GM19397 (cell line): ENCODE measurements at regions not wholly inside any gene's neighbourhood (a gene's known extent, or its start where the extent isn't known, plus 50 kb on each side); places are given as distances from the start of the nearest gene placed in this dataset.
"Not testable (repeated sequence)": the region's sequence is repeated elsewhere in the genome, so short reads cannot be mapped to it uniquely, and the experiment has no call there.

Source experiments
- ATAC-seq: cut with Tn5 transposase; IDR thresholded peaks from one replicate; pipeline ENCODE4 v1.9.1; 2021; ENCODE audit warnings: mild to moderate bottlenecking, moderate library complexity; ENCODE audit not compliant: unreplicated experiment

DNA sequence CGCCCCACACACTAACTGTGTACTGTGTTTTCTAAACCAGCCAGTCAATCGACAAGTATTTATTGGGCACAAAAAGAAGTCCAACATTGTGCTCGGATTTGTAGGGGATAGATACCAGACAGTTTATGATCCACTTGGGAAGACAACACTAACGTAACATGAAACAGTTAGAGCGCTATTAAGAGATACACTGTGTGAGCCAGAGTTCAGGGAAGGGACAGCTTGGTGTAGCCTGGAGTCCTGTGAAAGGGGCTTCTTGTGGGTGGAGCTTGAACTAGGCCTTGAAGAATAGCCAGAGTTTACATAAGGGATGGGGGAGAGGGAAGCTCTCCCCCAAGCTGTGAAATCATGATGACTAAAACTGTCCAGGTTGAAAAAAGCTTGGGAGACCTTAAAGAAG, 176.4 kb upstream of the TCF4 start:
- no peak for ATAC-seq

DNA sequence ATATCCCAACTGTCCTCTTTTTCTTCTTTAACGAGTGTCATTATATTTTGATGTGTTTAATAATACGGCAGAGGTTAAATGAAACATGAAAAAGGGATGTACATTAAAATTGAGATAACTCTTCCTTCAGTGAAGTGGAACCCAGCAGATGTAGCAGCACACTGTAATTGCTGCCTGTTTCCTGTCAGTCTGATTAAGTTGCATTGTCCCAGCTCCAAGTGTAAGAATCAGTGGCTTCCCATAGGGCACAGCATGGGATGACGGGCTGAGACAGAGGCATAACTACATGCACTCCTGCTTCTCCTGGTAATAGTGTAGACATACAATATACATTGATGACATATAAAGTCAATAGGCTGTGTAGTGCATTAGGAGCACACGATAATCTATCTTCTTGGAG, 175.8 kb upstream of the TCF4 start:
- ATAC-seq, result no peak

DNA sequence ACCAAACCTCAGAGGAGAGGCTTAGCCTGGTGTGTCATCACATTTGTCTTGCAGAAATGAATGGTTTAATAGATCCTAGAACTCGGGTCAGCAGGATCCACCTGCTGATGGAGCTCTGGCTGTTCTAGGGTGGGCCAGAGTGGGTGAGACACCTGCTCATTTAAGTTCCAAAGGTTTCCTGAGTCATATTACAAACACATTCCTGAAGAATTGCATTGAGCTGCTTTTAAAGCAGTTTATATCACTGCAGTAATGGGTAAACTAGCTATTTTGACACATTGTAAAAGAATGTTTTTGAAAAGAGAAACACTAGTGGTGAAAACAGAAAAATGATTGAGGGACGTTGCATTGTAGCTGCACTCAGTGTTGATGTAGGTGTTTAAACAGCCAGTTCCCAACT, 175.3 kb upstream of the TCF4 start:
- ATAC-seq, result no peak

DNA sequence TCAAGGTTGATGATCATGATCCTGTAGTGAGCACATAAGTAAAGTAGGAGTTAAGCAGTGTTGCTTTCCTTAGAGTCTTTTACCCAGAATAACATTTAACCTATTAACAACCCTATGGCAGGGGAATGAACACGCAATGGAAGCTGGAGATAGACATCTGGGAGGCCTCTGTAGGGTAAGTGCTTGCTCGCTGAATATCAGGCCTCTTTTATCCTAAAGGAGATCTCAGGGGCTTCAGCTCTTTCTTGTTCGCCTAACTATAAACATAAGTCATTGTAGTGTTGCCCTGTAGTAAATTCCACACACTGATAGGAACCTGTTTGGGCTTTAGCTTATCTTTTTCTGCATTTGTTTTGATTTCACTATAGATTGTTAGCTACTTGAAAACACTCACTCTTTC, 174.4 kb upstream of the TCF4 start:
- no peak for ATAC-seq

DNA sequence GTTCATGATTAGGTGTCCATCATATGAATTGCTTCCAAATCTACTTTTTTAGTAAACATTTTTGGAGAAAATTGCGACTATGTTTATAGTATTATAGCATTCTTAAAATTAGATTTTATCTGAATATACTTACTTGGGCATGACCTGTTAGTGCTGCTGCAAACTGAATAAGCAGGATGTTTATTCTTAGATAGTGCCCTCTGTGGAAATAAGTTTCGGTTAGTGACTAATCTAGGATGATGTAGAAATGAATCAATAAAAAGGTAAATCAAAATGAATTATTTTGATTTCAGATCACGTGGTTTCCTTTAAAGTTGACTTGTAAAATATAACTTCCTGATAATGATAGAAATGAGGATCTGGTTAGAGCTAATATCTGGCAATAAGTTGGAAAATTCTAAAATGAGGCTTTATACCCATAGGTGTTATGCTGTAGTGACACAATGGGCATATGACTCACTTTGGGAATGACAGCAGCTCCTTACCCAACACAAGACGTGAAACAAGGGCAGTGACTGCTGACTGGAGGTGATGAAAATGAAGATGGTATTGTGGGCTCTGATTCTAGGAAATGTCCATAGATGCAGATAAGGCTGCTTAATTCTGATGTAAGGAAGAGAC, 165.8 kb upstream of the TCF4 start:
- ATAC-seq, result no peak

DNA sequence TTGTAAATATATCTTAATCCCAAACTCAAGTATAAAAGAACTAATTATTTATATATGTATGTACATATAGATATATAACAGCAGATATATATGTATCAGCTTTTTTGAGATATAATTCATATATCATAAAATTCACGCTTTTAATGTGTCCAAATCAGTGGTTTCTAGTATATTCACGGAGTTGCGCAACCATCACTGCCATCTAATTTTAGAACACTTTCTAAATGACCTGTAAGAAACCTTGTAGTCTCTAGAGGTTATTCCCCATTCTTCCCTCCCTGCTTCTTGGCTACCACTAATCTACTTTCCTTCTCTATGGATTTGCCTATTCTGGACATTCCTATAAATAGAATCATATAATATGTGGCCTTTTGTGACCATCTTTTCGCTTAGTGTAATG, 163.5 kb upstream of the TCF4 start:
- ATAC-seq, result no peak

DNA sequence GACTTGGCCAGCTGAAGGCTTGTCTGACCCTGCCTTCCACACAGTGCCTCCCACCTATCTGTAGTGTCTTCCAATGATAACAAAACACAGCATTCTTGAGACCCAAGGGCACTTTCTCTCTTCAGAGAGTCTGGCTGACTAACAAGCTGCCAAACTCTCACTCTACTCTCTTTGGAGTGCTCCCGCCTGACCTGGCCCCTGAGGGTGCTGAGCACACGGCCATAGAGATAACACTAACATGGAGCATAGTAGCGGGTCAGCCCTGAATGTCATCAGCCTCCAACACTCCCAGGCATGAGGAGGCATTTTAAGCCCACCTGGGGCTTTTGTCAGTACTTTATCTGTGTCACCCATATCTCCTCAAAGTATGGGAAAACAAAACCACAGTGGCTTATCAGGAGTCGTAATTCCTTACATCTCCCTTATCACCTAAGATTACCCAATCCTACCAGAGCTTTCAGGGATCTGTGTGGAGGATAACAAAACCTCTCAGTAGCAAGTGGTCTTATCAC, 160.3 kb upstream of the TCF4 start:
- no peak for ATAC-seq

DNA sequence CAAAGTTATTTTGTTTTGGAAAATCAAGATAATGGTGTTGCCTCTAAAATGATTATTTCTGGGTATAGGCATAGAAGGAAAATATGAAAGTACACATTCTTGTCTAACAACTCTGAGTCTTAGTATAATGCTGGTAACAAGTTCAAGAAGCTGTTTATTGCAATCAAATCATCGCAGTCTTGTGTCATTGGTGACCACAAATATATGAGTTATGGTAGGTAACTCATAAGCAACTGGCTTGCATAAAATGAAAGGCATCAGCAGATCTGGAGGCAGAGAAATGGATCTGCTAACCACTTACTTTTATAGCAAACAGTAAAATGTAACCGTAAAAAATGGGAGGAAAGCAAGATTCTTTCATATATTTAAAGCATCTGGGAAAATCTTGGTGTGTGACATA, 156.2 kb upstream of the TCF4 start:
- ATAC-seq, result no peak

DNA sequence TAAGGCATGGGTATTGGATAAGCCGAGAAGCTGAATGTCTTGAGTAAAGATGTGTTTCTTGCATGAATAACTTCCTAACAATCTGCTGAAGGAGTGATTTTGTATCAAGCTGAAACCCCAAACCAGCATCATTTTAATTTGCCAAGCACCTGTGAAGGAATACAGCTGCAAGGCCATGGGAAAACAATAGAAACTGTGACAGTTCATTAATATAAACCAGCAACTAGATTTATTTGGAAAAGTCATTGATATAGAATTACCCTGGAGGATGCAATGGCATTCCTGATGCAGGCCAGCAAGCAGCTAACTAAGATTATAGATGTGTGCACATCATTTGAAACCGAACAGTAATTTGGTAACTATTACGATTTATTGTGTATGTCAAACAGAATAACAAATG, 155.7 kb upstream of the TCF4 start:
- no peak for ATAC-seq

DNA sequence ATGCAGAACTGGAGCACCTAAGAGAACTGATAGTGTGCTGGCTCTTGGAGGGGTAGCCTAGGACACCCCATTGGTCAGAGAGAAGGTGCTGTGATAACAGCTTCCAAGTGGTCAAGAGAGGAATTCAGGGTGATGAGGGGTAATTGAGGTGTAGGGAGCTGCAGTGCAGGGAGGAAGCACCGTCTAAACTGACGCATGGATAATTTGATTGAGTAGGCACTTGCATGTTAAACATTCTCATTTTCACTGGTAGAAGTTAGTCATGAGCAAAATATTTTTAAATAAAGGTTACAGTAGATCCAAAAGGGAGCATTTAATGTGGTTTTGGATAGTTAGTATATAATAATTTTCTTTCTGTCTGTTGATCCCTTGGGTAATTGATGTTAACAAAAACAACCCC, 155.1 kb upstream of the TCF4 start:
- no peak for ATAC-seq

DNA sequence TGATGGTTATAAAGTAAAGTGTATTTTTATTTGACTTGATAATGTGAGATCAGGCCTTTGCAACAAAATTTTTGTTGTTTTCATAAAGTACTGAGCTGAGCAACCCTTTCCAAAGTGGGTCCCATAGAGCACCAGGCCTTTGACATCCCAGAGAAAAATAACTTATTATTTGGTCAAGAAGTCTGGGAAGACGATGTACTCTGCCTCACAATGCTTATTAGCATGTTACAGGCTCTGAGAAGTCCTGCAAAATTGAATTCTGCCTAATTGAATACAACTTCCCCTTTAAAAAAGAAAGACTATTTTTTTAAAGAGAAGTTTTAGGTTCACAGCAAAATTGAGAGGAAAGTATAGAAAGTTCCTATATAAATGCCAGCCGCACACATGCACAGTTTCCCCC, 151.5 kb upstream of the TCF4 start:
- ATAC-seq, result no peak

DNA sequence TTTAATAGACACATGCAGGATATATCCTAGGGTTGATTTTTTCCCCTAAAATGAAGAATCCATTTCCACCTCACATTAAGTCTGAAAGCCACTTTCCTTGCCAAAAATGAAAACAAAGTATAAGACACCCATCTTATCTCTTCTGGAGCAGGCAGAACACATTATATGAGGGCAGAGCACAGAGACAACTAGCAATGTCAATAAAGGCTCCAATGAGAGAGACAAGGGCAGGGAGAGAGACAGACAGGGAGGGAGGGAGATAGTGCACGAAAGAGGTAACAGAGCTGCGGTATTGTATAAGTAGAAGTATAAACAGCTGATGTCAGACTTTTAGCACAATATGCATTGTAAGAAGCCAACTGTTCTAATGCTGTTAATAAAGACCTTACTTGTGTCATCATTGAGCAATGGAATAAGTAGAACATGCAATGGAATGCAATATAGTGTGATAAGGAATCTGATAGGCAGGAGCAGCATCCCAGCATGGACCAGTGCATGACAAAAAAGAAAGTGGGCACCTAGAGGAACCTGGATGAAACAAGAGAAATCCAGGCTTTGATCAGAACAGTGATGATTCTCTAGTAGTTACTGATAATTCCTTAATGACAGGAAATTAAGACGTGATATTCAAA, 150.6 kb upstream of the TCF4 start:
- ATAC-seq, result no peak

DNA sequence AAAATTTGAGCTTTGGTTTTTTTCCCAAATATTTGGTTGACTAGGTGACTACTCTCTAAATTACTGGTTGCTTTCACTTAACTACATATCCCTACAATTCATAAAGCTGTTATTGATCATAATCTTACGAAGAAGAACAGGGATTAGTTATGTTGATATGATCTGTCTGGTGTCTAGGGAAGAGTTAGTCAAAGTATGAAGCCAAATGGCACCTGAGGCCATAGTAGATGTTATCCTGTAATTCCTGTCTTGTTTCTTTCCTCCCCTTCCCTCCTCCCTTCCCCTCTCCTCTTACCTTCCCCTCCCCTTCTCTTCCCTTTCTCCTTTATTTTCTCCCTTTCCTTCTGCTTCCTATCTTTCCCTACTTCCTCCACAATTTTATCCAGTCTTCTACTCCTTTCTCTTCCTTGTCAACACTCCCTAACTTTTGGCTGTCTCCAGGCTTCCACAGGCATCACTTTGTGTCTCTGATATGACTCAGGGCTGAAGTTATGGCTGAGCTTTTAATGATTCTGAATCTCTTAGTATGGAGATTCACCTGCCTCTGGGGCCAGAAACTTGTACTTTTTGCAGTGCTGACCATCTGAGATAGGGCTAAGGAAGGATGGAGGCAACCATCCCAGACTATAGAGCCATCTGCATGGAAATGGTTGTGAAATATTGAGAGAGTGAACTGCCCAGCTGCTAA, 149.9 kb upstream of the TCF4 start:
- no peak for ATAC-seq

DNA sequence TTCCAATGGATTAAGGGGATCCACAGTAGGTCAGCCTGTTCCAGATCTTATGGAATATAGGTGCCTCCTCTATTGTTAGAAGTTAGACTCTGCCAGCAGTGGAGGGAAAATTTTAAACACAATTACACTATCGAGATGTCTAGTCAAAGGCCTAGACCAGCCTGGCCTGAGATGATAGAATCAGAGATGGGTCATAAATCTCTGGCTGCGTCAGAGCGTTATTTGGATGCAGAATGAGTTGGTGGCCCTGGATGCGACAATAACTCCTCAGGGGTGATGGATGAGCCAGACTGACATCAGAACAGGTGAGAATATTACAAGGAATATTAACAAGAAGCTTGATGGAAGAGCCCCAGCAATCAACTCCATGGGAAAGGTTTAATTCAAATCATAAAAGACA, 149.3 kb upstream of the TCF4 start:
- ATAC-seq, result no peak

DNA sequence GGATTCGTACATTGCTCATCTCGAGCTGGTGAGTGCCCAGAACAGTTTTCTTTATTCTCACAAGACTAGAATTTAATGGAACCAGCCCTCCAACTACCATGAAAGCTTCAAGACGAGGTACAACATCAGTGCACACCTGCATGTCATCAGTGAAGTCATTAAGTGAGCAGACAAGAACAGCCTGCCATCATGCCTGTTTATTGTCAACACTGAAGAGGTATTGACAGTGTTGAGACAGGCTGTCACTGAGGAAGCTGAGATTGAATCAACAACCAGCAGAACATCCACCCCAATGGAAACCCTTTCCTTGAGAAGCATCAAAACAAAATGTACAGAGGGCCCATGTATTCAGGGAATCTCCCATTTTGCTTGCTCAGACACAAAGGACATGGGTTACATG, 148.0 kb upstream of the TCF4 start:
- ATAC-seq, result no peak

DNA sequence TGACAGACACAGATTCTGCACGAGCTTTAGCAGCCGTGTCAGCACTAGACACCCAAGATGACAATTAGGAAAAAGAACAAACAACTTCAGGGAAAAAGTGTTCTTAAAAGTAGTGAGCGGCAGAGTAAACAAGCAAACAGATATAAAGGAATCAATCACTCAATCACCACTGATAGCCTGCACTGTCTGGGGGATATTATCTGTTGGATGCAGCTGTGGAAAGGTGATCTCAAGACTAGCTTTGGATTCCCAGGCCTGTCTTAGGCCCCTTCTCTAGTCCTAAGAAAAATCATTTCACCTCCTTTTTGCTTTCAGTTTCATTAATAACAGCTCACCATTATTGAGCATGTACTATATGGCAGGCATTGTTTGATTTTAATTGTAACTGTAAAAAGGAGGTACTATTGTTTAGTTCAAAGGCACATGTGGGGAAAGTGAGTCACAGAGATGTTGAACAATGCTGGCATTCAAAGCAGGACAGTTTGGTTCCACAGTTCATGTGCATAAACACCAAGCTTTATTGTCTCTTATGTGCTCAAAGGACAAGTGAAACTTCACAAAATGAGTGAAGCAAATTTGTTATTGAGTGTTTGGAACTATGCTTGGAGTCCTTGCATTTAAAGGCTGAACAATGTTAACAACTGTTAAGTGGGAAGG, 147.3 kb upstream of the TCF4 start:
- no peak for ATAC-seq

DNA sequence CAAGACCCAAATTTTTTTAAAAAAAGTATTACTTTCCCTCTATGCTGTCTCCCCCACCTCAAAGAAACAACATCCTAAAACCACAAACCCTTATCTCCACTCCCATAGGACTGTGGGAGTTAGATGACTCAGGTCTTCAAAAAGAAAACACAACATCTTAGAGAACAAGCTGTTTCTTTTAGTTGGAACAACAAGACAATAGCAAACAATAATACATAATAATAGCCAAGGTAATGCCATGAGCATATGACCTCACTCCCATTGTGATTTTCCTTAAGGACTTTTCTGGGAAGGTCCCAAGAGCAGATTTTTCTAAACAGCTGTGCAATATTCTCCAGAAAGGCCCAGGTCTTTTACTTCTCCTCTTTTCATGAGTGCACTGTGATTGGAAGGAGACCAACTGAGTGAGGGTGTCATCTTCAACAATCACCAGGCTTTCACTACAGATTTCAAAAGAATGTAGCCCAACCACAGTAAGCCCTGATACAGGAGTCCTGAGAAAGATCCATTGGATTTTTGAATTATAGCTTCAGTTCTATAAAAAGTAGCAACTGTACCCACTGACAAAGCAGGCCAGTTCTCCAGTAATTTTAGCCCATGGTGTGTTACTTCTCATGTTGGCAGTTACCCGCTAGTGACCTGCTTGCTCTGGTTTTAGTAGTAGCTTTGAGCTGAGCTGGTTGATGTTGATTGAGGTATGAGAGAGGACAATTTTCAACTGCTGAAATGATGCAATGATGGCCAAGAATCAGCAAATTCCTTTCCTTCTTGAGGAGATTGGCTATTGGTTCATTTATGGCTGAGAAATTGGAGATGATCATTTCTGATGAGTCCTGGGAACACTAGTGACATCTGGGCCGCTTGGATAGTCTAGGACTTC, 144.5 kb upstream of the TCF4 start:
- no peak for ATAC-seq

DNA sequence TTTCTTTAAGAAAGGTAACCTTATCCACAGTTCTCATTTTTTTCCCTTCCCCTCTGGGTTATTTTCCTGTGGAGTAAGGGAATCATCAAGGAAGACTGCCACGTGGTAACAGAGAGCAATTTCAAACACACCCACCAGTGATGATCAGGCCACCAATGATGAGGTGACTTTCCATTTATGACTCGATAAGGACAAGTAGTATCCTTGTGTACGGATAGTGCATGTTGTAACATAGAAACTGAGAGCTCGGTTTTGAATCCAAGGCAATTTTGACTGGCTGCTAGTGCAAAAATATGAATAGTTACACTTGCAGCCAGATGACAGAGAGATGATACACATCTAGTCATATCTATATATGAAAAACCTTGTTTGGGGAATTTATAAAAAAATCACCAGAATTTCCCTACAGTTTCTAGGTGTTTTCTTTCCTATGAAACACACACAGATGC, 143.6 kb upstream of the TCF4 start:
- ATAC-seq, result no peak

DNA sequence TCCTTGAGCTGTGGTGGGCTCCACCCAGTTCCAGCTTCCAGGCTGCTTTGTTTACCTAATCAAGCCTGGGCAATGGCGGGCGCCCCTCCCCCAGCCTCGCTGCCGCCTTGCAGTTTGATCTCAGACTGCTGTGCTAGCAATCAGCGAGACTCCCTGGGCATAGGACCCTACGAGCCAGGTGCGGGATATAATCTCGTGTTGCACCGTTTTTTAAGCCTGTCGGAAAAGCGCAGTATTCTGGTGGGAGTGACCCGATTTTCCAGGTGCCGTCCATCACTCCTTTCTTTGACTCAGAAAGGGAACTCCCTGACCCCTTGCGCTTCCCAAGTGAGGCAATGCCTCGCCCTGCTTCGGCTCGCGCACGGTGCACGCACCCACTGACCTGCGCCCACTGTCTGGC, 133.0 kb upstream of the TCF4 start:
- not testable (repeated sequence) for ATAC-seq

DNA sequence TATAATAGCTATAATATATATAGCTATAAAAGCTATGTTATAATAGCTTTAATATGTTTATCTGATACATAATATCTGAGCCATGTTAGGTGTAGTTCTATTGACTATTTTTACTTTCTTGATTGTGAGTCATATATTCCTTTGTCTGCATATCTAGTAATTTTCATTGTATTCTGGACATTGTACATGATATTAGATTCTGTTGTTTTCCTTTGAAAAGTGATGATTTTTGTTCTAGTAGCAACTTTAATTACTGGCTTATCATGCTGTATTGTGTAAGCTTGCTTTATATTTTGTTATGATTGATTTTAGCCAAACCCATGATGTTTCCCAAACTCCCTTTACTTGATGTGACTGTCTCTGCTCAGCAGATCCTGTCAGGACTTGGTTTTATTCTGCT, 125.7 kb upstream of the TCF4 start:
- ATAC-seq, result no peak

DNA sequence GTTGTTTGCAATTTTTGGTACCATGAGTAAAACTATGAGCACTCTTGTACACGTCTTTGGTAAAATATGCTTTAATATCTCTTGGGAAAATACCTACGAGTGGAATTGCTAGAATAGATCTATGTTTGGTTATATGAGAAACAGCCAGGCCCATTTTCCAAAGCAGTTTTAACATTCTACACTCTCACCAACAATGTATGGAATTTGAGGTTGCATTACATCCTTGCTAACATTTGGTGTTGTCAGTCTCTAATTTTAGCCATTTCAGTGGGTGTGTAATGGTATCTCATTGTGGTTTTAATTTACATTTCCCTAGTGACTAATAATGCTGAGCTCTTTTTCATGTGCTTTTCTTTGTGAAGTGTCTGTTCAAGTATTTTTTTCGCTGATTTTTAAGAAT, 118.9 kb upstream of the TCF4 start:
- no peak for ATAC-seq
